ENCODE measurements at regions not wholly inside any gene's neighbourhood (a gene's known extent, or its start where the extent isn't known, plus 50 kb on each side); places are given as distances from the start of the nearest gene placed in this dataset.

DNA sequence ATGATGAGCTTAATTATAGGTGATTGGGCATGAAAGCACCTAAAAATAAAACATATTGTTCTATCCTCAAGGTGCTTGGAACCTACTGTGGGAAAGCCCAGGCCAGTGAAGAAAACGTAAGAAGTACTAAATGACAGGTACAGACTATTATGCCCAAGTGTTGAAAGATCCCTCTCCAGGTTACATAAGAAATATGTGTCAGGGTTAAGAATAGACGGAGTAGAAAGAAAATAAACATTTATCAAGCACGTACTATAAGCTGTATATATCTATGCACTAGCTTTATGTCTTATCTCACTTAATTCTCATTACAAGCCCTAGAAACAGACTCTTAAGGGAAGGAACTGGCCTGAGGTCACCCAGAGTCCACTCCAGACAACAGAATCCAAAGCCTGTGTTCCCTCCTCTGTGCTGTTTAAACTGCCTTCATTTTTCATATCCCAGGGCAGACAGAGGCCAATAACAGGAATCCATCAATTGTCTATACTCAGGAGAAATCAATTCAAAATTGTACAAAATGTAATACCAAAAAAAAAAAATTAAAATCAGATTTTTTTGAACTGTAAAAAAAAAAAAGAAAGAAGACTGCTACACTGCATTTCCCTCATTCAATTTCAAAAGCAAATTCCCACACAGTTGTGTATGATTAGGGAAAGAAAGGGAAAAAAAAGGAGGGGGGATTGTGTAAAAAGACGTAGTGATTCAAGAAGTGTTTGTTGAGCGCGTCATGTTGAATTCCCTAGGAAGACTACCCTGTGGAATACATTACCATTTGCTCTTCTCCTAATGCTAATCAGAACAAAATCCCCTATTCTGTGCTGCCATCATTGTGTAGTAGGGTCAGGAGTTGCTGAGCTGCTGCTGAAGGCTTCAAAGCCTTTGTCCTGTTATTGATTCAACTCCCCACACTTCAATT lies 156.3 kb downstream of the IRS1 start:
- TF ChIP-seq ZNF274 (IDR thresholded peaks at IDR 0.05; ENCODE audit: low read depth, low read length), result no peak
- no peak overlapping the region for H3K4me3 ChIP-seq (ENCODE audit: low read length)

GRCh38 chr2:226641008-226641407 lies 158.6 kb downstream of the IRS1 start:
- no peak overlapping the region for H3K4me3 ChIP-seq (ENCODE audit: low read length)
- TF ChIP-seq ZNF274 (IDR thresholded peaks at IDR 0.05; ENCODE audit: low read depth, low read length), result no peak

DNA sequence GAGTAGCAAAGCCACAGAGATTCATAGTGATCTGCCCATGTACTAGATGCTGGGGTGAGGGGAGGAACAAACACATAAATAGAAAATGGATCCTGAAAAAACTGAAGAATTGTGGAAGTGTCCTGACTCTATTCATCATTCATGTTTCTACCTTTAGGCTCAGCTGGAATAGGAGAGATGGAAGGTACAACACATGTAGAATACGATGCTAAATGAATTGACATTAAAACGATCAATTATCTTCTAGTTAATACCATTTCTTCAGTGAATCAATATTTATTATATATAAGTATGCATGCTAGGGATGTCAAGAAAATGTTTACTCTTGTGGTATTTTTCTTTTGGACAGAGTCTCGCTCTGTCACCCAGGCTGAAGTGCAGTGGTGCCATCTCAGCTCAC lies 159.1 kb downstream of the IRS1 start:
- H3K4me3 ChIP-seq (ENCODE audit: low read length), result no peak overlapping the region
- TF ChIP-seq ZNF274 (IDR thresholded peaks at IDR 0.05; ENCODE audit: low read depth, low read length), result no peak

- no peak for TF ChIP-seq ZNF274 (IDR thresholded peaks at IDR 0.05; ENCODE audit: low read depth, low read length)
- H3K4me3 ChIP-seq (ENCODE audit: low read length), result no peak overlapping the region
These were observed 160.1 kb downstream of the IRS1 start for GRCh38 chr2:226639550-226639949.

GRCh38 chr2:226638576-226638975 lies 161.0 kb downstream of the IRS1 start:
- no peak for TF ChIP-seq ZNF274 (IDR thresholded peaks at IDR 0.05; ENCODE audit: low read depth, low read length)
- no peak overlapping the region for H3K4me3 ChIP-seq (ENCODE audit: low read length)

DNA sequence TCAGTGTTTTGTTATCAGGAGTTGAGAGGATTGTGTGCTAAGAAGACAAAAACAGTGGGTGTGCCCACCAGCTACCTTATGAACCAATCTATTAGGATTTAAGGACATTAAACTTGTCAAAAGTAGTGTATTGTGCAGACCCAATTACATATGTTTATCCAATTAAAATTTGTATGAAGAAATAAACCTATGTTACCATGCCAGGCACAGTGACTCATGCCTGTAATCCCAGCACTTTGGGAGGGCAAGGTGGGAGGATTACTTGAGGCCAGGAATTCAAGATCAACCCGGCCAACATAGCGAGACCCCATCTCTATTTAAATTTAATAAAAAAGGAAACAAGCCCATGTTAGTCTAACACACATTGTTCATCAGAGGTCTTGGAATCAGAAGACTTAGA lies 162.2 kb downstream of the IRS1 start:
- TF ChIP-seq ZNF274 (IDR thresholded peaks at IDR 0.05; ENCODE audit: low read depth, low read length), result no peak
- H3K4me3 ChIP-seq (ENCODE audit: low read length), result no peak overlapping the region

DNA sequence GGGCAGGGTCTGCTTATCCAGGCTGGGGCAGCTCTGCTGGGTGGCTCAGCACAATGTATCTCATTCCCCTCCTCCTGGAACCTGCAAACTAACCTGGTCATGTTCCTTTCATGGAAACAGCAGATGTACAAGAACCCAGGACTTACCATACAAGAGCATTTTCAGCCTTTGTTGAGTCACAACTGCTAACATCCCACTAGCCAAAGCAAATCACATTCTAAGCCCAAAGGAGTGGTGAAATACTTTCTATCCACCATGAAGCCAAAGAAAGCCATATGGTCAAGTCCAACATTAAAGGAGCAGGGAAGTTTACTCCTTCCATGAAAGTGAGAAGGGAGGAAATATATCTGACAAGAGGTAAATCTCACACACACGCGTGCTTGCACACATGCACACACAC lies 163.0 kb downstream of the IRS1 start:
- TF ChIP-seq ZNF274 (IDR thresholded peaks at IDR 0.05; ENCODE audit: low read depth, low read length), result no peak

DNA sequence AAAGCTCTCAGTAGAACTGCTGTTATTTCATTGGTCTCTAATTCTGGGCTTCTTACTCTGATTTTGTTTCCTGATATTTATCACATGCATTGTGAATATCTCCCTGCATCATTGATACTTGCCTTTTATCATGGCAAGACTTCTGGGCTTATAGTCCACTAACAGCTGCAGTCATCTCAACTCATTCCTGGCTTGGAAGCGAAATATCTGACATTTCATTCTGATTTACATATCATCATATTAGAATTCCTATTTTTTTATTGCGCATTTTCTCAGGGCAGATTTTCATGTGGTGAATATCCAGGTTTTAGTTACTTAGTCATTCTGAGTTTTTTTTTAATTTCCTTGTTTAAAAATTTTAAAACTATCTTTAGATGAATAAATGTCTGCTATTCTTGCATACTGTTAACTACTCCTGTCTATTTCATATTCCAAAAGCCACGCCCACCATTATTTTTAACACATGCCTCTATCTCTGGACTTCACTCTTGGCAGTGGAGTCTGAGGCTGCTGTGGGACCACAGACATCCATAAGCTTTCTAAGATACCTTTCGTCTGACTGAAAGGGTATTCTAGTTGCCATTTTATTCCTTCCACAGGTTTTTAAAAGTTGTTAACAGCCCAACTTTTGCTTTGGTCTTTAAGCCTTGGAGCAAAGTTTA lies 164.5 kb downstream of the IRS1 start:
- TF ChIP-seq ZNF274 (IDR thresholded peaks at IDR 0.05; ENCODE audit: low read depth, low read length), result no peak
- no peak overlapping the region for H3K4me3 ChIP-seq (ENCODE audit: low read length)

More for the DNA sequence above, 163.0 kb downstream of the IRS1 start:
- H3K4me3 ChIP-seq (ENCODE audit: low read length), result no peak overlapping the region

DNA sequence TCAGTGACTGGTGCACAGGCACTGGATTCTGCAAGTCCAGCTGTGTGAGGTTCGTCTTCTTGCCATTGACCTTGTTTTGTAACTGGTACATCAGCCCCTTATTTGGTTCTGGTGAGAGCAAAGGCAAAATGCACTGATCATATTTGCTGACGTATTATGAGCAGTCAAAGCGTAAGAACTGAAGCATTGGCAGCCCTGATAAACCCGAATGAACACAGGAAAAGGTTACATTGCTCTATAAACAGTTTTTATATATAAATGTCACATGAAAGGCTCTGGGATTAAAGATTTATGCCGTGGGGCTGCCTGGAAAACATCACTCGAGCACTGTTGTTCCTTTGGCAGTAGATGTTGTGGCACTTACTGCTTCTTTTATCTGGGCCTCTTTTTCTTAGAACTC lies 167.9 kb downstream of the IRS1 start:
- TF ChIP-seq ZNF274 (IDR thresholded peaks at IDR 0.05; ENCODE audit: low read depth, low read length), result no peak

GRCh38 chr2:226631187-226631586 lies 168.4 kb downstream of the IRS1 start:
- no peak overlapping the region for H3K4me3 ChIP-seq (ENCODE audit: low read length)
- TF ChIP-seq ZNF274 (IDR thresholded peaks at IDR 0.05; ENCODE audit: low read depth, low read length), result no peak

More for the DNA sequence above, 167.9 kb downstream of the IRS1 start:
- H3K4me3 ChIP-seq (ENCODE audit: low read length), result no peak overlapping the region

GRCh38 chr2:226625946-226626345 lies 173.7 kb downstream of the IRS1 start:
- H3K4me3 ChIP-seq (ENCODE audit: low read length), result no peak overlapping the region
- TF ChIP-seq ZNF274 (IDR thresholded peaks at IDR 0.05; ENCODE audit: low read depth, low read length), result no peak

GRCh38 chr2:226623587-226624368 lies 175.8 kb downstream of the IRS1 start:
- no peak for TF ChIP-seq ZNF274 (IDR thresholded peaks at IDR 0.05; ENCODE audit: low read depth, low read length)
- H3K4me3 ChIP-seq (ENCODE audit: low read length), result no peak overlapping the region

GRCh38 chr2:226622484-226622883 lies 177.1 kb downstream of the IRS1 start:
- TF ChIP-seq ZNF274 (IDR thresholded peaks at IDR 0.05; ENCODE audit: low read depth, low read length), result no peak
- no peak overlapping the region for H3K4me3 ChIP-seq (ENCODE audit: low read length)

GRCh38 chr2:226620176-226620575 lies 179.4 kb downstream of the IRS1 start:
- no peak overlapping the region for H3K4me3 ChIP-seq (ENCODE audit: low read length)
- TF ChIP-seq ZNF274 (IDR thresholded peaks at IDR 0.05; ENCODE audit: low read depth, low read length), result no peak

Data from GM08714 (cell line).